Tibial nerve (tissue), 3 donors: ENCODE measurements at regions not wholly inside any gene's neighbourhood (a gene's known extent, or its start where the extent isn't known, plus 50 kb on each side); places are given as distances from the start of the nearest gene placed in this dataset.

Experiments
- EP300 ChIP-seq, 2 donors: sonication (generic); formaldehyde crosslinking; IDR thresholded peaks; one replicate each; pipeline ENCODE4 v1.6.1; 2017; ENCODE audit warnings: antibody characterized with exemption in 2 of 2, mild to moderate bottlenecking in 1 of 2
- POLR2A ChIP-seq, 2 donors: fragments of 450-650 bp; IDR thresholded peaks; one replicate each; pipeline ENCODE4 v1.6.1; 2017; ENCODE audit warnings: antibody characterized with exemption in 2 of 2, mild to moderate bottlenecking in 2 of 2, moderate library complexity in 2 of 2

GRCh38 chr1:24995140-24995539 lies 65.1 kb upstream of the RUNX3 start:
- TF ChIP-seq EP300 (IDR thresholded peaks at IDR 0.05) (no peak), POLR2A (IDR thresholded peaks at IDR 0.05) (no peak)
